ENCODE measurements at regions not wholly inside any gene's neighbourhood (a gene's known extent, or its start where the extent isn't known, plus 50 kb on each side); places are given as distances from the start of the nearest gene placed in this dataset.

- H3K4me1 ChIP-seq (ENCODE audit: control insufficient read depth in 4 of 4, insufficient read depth in 4 of 4, low read length in 3 of 4), result no peaks in the 10 kb centered on the region
- no peak overlapping the region for H3K27ac ChIP-seq (ENCODE audit: low read depth in 1 of 2, low read length in 2 of 2)
- H3K9ac ChIP-seq (ENCODE audit: low read depth in 1 of 2, low read length in 2 of 2), result no peak overlapping the region
- H3K4me3 ChIP-seq (ENCODE audit: low read depth in 1 of 3, low read length in 3 of 3), result no peak overlapping the region
- peaks cover 0 to 6% (median 2%) of the 10 kb centered on the region in 4 donors for H3K9me3 ChIP-seq (ENCODE audit: control insufficient read depth in 4 of 4, low read length in 3 of 4)
- no peak for DNase-seq (ENCODE audit: low spot score)
- TF ChIP-seq FOXA2 (IDR thresholded peaks at IDR 0.05), result no peak
- TF ChIP-seq NR2F2 (IDR thresholded peaks at IDR 0.05), result no peak
- TF ChIP-seq TAF1 (conservative IDR thresholded peaks at IDR 0.05), result no peak
- no peak for TF ChIP-seq HNF4G (IDR thresholded peaks at IDR 0.05)
- TF ChIP-seq FOXA1 (IDR thresholded peaks at IDR 0.05), result no peak
- TF ChIP-seq YY1 (IDR thresholded peaks at IDR 0.05), result no peak
- TF ChIP-seq, protein P1, sequence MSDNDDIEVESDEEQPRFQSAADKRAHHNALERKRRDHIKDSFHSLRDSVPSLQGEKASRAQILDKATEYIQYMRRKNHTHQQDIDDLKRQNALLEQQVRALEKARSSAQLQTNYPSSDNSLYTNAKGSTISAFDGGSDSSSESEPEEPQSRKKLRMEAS (IDR thresholded peaks at IDR 0.05), result no peak
- TF ChIP-seq, protein P2, sequence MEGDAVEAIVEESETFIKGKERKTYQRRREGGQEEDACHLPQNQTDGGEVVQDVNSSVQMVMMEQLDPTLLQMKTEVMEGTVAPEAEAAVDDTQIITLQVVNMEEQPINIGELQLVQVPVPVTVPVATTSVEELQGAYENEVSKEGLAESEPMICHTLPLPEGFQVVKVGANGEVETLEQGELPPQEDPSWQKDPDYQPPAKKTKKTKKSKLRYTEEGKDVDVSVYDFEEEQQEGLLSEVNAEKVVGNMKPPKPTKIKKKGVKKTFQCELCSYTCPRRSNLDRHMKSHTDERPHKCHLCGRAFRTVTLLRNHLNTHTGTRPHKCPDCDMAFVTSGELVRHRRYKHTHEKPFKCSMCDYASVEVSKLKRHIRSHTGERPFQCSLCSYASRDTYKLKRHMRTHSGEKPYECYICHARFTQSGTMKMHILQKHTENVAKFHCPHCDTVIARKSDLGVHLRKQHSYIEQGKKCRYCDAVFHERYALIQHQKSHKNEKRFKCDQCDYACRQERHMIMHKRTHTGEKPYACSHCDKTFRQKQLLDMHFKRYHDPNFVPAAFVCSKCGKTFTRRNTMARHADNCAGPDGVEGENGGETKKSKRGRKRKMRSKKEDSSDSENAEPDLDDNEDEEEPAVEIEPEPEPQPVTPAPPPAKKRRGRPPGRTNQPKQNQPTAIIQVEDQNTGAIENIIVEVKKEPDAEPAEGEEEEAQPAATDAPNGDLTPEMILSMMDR (IDR thresholded peaks at IDR 0.05; ENCODE audit: low read depth, low read length, missing input control), result no peak
- no peak for TF ChIP-seq HNF4A (conservative IDR thresholded peaks at IDR 0.05)
- TF ChIP-seq SP1 (IDR thresholded peaks at IDR 0.05), result no peak
- TF ChIP-seq, protein P3, sequence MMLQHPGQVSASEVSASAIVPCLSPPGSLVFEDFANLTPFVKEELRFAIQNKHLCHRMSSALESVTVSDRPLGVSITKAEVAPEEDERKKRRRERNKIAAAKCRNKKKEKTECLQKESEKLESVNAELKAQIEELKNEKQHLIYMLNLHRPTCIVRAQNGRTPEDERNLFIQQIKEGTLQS (IDR thresholded peaks at IDR 0.05), result no peak
- TF ChIP-seq, protein P4, sequence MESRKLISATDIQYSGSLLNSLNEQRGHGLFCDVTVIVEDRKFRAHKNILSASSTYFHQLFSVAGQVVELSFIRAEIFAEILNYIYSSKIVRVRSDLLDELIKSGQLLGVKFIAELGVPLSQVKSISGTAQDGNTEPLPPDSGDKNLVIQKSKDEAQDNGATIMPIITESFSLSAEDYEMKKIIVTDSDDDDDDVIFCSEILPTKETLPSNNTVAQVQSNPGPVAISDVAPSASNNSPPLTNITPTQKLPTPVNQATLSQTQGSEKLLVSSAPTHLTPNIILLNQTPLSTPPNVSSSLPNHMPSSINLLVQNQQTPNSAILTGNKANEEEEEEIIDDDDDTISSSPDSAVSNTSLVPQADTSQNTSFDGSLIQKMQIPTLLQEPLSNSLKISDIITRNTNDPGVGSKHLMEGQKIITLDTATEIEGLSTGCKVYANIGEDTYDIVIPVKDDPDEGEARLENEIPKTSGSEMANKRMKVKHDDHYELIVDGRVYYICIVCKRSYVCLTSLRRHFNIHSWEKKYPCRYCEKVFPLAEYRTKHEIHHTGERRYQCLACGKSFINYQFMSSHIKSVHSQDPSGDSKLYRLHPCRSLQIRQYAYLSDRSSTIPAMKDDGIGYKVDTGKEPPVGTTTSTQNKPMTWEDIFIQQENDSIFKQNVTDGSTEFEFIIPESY (IDR thresholded peaks at IDR 0.05), result no peak
- no peak for TF ChIP-seq RXRA (IDR thresholded peaks at IDR 0.05)
- H3K36me3 ChIP-seq (ENCODE audit: control insufficient read depth in 4 of 4, insufficient read depth in 3 of 4, low read depth in 1 of 4, low read length in 3 of 4), result no peaks in the 10 kb centered on the region
- no peaks in the 10 kb centered on the region for H3K27me3 ChIP-seq (ENCODE audit: control insufficient read depth in 4 of 4, insufficient read depth in 4 of 4, low read length in 3 of 4)
- 78% methylated on average over 1 of the region's 1 CpG for WGBS
Measured at GRCh38 chr13:91286317-91286716, 61.2 kb upstream of the MIR17HG start.

DNA sequence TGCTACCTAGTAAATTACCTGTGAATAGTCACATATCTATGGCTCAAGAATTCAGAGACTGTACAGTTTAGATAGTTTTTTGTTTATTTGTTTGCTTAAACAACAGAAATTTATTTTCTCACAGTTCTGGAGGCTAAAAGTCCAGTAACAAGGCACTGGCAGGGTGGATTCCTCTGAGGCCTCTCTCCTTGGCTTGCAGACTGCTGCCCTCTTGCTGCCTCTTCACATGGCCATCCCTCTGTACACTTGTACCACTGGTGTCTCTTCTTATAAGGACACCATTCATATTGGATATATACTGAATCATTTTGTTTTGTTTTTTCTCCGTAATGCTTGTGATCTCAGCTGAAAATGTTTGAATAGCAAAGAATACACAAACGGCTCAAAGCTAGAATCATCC is 56.4 kb upstream of the MIR17HG start:
- DNase-seq (ENCODE audit: low spot score), result no peak
- Histone ChIP-seq H3K27me3 (ENCODE audit: control insufficient read depth in 4 of 4, insufficient read depth in 4 of 4, low read length in 3 of 4) (peaks cover 0 to 3% (median 0%) of the 10 kb centered on the region in 4 donors), H3K4me1 (ENCODE audit: control insufficient read depth in 4 of 4, insufficient read depth in 4 of 4, low read length in 3 of 4) (no peaks in the 10 kb centered on the region), H3K36me3 (ENCODE audit: control insufficient read depth in 4 of 4, insufficient read depth in 3 of 4, low read depth in 1 of 4, low read length in 3 of 4) (no peaks in the 10 kb centered on the region), H3K27ac (ENCODE audit: low read depth in 1 of 2, low read length in 2 of 2) (no peak overlapping the region), H3K9ac (ENCODE audit: low read depth in 1 of 2, low read length in 2 of 2) (no peak overlapping the region), H3K4me3 (ENCODE audit: low read depth in 1 of 3, low read length in 3 of 3) (no peak overlapping the region), H3K9me3 (ENCODE audit: control insufficient read depth in 4 of 4, low read length in 3 of 4) (peaks cover 0 to 6% (median 2%) of the 10 kb centered on the region in 4 donors)
- WGBS, result 86% methylated on average over 2 of the region's 2 CpGs
- TF ChIP-seq REST (IDR thresholded peaks at IDR 0.05) (no peak), FOXA2 (IDR thresholded peaks at IDR 0.05) (no peak), YY1 (IDR thresholded peaks at IDR 0.05) (no peak), TAF1 (conservative IDR thresholded peaks at IDR 0.05) (no peak), RAD21 (IDR thresholded peaks at IDR 0.05) (no peak), HNF4A (conservative IDR thresholded peaks at IDR 0.05) (no peak)
- TF ChIP-seq, protein P4 (IDR thresholded peaks at IDR 0.05), result no peak
- TF ChIP-seq, protein P2 (IDR thresholded peaks at IDR 0.05; ENCODE audit: low read depth, low read length, missing input control), result no peak
- TF ChIP-seq, protein P3 (IDR thresholded peaks at IDR 0.05), result no peak
- TF ChIP-seq, protein P1 (IDR thresholded peaks at IDR 0.05), result no peak

All from liver (tissue), 8 donors.